DMS 273 treated with DMSO at 0.1 percent for 48 hours (cell line): ENCODE measurements at regions not wholly inside any gene's neighbourhood (a gene's known extent, or its start where the extent isn't known, plus 50 kb on each side); places are given as distances from the start of the nearest gene placed in this dataset.

Experiments
- DNase-seq: peaks from one replicate; lab custom pipeline; 2025; lab: John Stamatoyannopoulos, UW

- DNase-seq = no peak
Observed at GRCh38 chr14:53545217-53545616, 392.1 kb upstream of the DDHD1 start.

DNA sequence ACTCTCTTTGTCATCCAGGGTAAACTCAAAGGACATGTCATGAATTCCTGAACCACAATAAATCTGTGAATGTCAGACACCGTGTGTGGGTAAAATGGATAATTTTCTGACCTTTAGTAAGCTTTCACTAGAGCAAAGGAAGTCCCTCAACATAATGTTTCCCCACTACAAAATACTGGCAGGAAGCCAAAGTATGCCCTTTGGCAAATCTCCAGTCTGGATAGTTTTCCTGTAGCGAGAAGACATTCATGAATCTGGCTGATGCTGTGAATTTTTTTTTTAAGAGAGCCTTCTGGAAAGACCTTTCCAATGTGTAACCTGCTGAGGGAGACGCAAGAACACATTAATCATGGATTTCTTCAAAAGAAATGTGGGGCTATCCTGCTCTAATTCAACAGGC is 389.6 kb upstream of the DDHD1 start:
- peak; percentile 2 for DNase-seq

GRCh38 chr14:53541411-53541810 is 388.3 kb upstream of the DDHD1 start:
- DNase-seq = no peak

DNA sequence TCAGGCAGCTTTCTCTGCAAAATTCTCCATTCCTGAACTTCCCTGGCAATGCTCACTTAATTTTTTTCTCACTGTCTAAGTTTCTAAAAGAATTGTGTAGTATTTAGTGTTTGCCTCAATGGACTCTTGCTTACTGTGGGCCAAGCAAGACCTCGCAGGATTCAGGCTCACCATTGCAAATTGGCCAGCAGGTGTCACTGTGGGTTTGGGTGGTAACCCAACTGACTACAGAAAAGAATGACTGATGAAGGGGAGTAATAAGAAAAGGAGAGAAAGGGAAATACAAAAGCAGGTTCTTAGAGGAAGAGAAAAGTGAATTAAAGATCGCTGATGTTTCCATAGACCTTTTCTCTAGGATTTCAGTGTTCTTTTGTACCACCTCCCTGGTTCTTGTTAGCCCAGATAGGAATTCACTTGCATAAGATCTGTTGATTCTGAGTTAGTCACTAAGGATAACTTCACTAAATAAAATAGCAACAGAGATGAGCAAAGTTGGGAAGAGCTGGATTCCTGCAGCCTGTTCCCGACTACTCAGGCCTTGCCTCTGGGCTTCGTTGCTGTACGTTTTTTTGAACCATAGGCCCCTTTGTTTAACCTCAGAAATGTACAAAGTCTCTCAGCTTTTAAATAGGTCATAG is 386.5 kb upstream of the DDHD1 start:
- peak; percentile 15 for DNase-seq

DNA sequence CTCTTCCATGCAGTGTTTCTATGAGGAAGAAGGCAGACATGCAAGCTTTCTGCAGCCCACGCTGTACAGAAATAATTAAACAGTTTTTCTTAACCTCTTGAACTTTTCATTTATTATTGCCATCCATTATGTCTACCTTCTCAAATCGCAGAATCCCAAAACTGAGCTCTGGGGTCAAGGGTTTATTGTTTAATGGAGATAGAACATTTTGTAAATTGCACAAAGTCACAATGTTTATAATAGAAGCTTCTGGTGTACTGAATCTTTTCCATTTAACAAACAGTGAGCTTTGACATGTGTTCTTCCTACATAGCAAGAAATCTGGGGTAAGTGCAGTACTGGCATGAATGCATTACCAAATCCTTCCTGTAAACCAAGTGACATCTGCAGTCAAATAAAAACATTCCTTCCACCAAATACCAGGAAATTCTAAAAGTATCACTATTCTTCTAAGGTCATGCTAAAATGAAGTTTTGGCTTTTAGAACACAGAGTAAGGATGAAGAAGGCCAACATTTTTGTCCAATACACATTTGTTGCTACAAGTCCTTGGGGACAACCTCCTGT is 385.3 kb upstream of the DDHD1 start:
- no peak for DNase-seq

DNA sequence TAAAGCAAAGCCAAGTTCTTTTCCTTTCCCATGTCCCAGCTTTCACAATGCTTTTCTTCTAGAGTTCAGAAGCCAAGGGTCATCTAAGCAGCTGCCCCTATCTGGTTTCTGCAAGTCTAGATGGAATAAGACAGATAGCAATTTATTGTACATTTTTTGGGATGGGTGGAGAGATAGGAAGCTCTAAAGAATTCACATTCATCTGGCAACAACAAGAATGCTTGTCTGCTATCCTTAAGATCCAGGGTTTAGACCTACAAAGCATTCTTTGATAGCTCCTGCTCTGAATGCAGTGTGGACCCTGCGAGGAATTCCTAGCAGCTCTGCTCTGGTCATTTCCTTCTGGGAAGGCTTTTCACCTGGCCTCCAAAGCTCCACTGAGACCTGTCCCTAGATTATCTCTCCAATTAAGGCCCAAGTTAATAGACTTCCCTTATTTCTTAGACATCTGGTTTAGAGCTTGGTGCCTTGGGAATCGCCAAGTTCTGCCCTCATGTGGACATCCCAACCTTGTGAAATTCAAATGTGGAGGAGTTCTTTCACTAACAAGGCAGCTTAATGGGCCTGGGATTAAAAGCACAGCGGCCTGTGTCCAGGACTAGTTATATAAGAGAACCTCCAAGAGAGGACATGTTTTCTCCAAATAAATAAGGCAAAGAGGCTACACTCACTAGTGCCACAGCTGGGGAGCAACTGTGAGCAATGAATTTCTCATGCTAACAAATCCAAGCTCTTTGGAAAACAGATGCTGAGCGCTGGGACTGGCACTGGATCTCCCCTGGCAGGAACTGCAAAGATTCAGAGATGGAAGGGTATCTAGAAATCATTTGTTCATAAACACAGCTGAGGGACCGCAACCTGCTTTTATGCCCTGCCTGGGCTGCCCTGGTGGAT is 384.5 kb upstream of the DDHD1 start:
- no peak for DNase-seq

- peak; percentile 3 for DNase-seq
Observed at GRCh38 chr14:53536446-53536845, 383.3 kb upstream of the DDHD1 start.

DNA sequence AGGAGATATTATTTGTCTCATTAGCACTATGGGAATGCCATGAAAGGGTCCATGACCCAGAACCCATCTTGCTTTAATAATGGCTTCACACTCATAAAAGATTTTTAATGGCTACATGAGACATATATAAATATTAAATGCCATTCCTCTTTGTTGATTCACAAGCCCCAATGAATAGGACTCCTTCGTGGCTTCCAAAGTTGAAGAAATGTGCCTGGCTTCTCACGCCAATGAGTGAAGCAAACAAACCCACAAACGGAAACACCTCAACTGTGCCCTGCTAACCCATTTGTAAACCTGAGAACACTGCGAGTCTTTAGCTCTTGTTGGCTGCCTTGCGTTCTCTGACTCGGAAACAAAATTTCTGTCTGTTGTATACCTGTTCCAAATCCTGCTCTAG is 381.7 kb upstream of the DDHD1 start:
- no peak for DNase-seq

DNA sequence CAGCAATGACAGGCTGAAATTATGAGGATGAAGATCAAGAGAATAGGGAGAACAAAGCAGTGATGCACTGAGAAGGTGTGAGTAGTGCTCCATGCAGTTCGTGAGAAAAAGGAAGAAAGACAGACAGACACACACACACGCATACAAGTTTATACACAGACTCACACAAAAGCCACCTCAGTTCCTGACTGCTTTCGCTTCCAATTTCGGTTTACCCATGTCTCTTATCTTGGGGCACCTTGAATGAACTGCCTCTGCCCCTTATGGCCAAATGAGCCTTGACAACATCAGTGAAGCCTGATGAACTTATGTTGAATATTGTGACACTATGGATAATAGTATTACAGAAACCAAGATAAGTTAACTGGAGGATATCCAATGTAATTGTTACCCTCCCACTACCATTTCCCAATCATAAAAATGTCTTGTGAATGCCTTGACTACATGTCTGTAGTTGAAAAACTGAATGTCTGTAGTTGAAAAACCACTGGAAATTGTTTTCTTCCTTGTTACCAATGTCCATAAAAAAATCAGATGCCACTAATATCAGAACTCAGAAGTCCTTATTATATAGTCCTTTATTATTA is 380.4 kb upstream of the DDHD1 start:
- no peak for DNase-seq

DNA sequence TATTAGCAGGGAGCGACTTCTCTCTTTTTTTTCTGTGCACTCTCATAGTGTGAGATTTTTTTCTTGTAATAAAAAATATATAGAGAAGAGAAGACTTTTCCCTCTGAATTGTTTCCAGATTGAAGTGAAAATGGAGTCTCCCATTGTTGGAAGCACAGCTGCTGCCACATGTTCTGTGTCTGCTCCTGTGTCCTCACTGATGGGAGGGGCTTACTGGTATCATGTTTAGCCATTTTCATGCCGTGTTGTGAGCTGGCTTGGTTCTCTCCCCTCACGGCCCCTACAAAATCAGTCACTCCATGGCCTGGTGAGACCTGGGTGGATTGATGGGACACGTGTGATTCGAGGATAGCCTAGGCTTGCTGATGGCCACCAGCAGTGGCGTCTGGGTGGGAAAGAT is 379.7 kb upstream of the DDHD1 start:
- no peak for DNase-seq

DNA sequence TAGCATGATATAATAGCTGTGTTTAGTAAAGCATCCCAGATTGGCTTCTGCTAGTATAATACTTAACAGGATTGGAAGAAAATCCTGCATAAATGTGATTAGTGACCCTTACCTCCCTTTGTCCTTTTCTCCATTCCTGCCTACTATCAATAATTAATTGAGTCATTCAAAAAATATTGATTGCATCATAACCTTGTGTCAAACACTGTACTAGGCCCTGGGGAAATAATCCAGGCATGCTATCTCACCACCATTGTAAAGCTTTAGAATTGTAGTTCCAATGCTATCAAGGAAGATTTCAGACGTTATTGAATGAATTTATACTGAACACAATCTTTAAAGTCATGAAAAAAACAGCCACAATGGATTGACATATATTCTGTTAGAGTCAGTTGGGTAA is 378.6 kb upstream of the DDHD1 start:
- DNase-seq = no peak

- DNase-seq = no peak
Observed at GRCh38 chr14:53531156-53531555, 378.0 kb upstream of the DDHD1 start.

- DNase-seq = no peak
Observed at GRCh38 chr14:53529519-53529918, 376.4 kb upstream of the DDHD1 start.

DNA sequence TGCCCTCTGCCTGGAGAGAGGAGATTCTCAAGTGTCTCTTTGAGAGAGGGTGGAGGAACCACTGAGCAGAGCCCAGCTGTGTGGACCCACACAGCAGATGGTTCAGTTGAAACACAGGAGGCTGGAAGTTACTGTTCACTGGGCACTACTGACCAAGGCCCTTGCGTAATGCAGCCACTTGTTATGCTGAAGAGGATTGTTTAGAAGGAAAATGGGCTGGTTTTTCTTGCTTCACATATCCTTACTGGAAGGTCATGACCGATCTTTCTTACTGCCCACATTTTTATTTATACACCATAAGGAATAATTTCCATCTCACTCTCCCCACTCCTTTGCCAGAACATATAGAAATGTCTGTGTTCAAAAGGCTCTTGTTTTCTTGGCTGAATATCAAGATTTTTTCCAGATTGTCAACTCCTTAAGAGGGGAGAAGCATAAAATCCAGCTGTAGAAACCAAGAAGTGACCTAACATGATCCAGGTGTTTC is 375.1 kb upstream of the DDHD1 start:
- DNase-seq = no peak

GRCh38 chr14:53526200-53526599 is 373.1 kb upstream of the DDHD1 start:
- DNase-seq = no peak

DNA sequence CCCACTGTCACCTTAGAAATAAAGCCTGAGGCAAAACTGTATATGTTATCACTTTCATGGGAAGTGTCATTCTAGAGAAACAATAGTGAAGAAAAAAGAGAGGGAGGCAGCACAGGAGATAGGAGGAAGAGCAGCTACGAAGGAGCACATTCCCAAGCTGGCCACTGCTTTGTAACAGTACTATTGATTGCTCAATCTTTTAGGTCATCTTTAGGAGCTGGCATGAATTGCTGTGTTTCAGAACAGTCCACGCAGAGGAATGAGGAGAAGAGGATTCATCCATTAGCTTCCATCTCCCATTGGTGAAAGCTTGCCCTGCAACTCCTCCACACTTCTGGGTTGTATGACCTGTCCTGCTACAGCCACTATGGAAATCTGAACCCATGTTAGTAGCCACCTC is 372.5 kb upstream of the DDHD1 start:
- DNase-seq = no peak

DNA sequence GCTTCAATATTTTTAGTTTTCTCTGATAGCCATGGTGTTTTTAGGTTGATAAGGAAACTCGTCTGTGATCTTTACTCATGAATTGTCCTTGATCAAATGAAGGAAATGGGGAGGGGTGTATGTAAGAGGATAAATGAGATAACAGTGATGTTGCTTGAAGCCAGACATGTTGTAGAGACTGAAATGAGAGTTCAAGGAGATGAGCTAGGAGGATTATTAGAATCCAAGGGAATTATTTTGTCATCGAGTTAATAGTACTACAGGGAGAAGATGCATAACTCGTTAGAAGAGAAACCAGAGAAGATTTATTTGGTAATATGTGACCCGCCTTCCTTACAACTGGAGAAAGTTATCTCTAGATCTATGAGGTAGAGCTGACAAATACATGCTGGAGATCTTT is 371.3 kb upstream of the DDHD1 start:
- DNase-seq = no peak

- DNase-seq = no peak
Observed at GRCh38 chr14:53523226-53523625, 370.1 kb upstream of the DDHD1 start.

DNA sequence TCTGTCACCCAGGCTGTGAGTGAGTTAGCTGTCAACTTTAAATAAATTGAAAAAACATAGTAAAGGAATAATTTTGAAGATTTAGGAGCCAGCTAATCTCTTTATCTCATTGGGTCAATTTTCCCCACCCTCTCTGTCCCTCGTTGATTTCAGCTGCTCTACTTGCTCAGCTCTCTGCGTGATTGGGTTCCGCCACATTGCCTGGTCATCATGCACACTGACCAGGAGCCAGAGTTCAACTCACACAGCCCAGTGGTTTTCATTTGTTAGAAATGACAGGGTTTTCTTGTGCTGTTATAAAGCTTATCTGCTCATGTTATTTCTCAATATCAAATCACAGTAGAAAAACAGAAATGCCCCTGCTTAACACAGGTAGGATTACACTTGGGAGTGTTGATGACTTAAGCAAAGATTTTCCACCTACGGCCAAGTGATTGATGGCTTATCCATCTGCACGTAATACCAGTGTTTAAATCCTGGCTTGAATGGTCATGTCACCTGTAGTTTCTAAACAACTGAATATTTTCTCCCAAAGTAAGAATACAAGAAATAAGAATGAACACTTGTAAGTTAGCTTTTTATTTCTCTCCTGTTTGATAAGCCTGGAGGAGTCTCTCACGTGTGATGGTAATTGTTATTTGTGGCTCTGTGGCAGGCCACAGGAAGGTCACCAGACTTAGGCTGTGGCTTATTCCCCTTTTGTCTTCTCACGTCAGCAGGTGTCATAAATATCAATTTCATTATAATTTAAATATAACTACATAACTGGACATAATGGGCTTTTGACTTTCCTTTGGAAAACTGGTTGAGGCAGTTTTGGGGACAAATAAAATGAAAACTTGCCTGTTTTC is 367.2 kb upstream of the DDHD1 start:
- no peak for DNase-seq

DNA sequence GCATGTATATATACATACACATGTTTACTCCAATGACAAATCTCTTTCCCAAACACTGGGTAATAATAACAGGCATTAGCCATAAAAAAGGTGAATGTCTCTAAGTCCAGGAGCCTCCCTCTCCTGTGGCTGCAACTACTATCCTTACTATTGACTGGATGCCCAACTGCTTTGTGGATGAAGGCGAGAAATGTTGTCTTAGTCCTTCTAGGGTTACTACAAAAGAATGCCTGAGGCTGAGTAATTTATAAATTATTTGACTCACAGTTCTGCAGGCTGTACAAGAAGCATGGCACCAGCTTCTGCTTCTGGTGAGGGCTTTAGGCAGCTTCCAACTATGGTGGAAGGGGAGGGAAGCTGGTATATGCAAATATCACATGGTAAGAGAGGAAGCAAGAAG is 366.0 kb upstream of the DDHD1 start:
- no peak for DNase-seq

- no peak for DNase-seq
Observed at GRCh38 chr14:53517270-53517960, 364.3 kb upstream of the DDHD1 start.
